Muscle layer of duodenum (tissue), 2 donors: ENCODE measurements at regions not wholly inside any gene's neighbourhood (a gene's known extent, or its start where the extent isn't known, plus 50 kb on each side); places are given as distances from the start of the nearest gene placed in this dataset.

ENCODE experiments used
- H3K27ac ChIP-seq: one replicate; pipeline ENCODE4 v1.7.0; 2013; ENCODE audit warnings: mild to moderate bottlenecking, low read length
- H3K27me3 ChIP-seq: one replicate; pipeline ENCODE4 v1.7.0; 2013; ENCODE audit warnings: low read depth, mild to moderate bottlenecking, control low read depth, low read length
- H3K36me3 ChIP-seq, 2 donors: one replicate each; pipeline ENCODE4 v1.7.0; 2013; ENCODE audit warnings: low read length in 2 of 2, control low read depth in 1 of 2, mild to moderate bottlenecking in 1 of 2; ENCODE audit not compliant: insufficient read depth in 2 of 2, control insufficient read depth in 1 of 2
- H3K4me1 ChIP-seq, 2 donors: one replicate each; pipeline ENCODE4 v1.7.0; 2013; ENCODE audit warnings: low read length in 2 of 2, mild to moderate bottlenecking in 2 of 2, control low read depth in 1 of 2, moderate library complexity in 1 of 2; ENCODE audit not compliant: insufficient read depth in 2 of 2, control insufficient read depth in 1 of 2
- H3K4me3 ChIP-seq, 2 donors: one replicate each; pipeline ENCODE4 v1.7.0; 2013; ENCODE audit warnings: low read length in 2 of 2, low read depth in 1 of 2, mild to moderate bottlenecking in 1 of 2
- H3K9me3 ChIP-seq, 2 donors: one replicate each; pipeline ENCODE4 v1.7.0; 2013; ENCODE audit warnings: low read length in 2 of 2, control low read depth in 1 of 2, mild to moderate bottlenecking in 1 of 2; ENCODE audit not compliant: control insufficient read depth in 1 of 2
- donor health status: healthy.

GRCh38 chr7:13312307-13312706 lies 624.9 kb downstream of the ARL4A start:
- Histone ChIP-seq H3K27ac (no peak overlapping the region), H3K36me3 (no peaks in the 10 kb centered on the region), H3K4me3 (no peak overlapping the region), H3K4me1 (no peaks in the 10 kb centered on the region), H3K27me3 (no peaks in the 10 kb centered on the region), H3K9me3 (no peaks in the 10 kb centered on the region)

GRCh38 chr7:13320333-13320732 lies 632.9 kb downstream of the ARL4A start:
- no peak overlapping the region for H3K4me3 ChIP-seq
- no peaks in the 10 kb centered on the region for H3K27me3 ChIP-seq
- no peak overlapping the region for H3K27ac ChIP-seq
- H3K36me3 ChIP-seq = no peaks in the 10 kb centered on the region
- H3K9me3 ChIP-seq = no peaks in the 10 kb centered on the region
- H3K4me1 ChIP-seq = peaks cover 0 to 3% of the 10 kb centered on the region in 2 donors

- Histone ChIP-seq H3K27ac (no peak overlapping the region), H3K9me3 (no peaks in the 10 kb centered on the region), H3K4me1 (peaks cover 0 to 3% of the 10 kb centered on the region in 2 donors), H3K36me3 (no peaks in the 10 kb centered on the region), H3K4me3 (no peak overlapping the region), H3K27me3 (no peaks in the 10 kb centered on the region)
Observed at GRCh38 chr7:13321316-13321715, 633.9 kb downstream of the ARL4A start.

- peaks cover 0 to 3% of the 10 kb centered on the region in 2 donors for H3K4me1 ChIP-seq
- no peaks in the 10 kb centered on the region for H3K36me3 ChIP-seq
- H3K27ac ChIP-seq = no peak overlapping the region
- H3K27me3 ChIP-seq = no peaks in the 10 kb centered on the region
- no peak overlapping the region for H3K4me3 ChIP-seq
- H3K9me3 ChIP-seq = no peaks in the 10 kb centered on the region
Observed at GRCh38 chr7:13322126-13322525, 634.7 kb downstream of the ARL4A start.

- Histone ChIP-seq H3K9me3 (no peaks in the 10 kb centered on the region), H3K27ac (no peak overlapping the region), H3K27me3 (no peaks in the 10 kb centered on the region), H3K4me3 (no peak overlapping the region), H3K4me1 (peaks cover 0 to 3% of the 10 kb centered on the region in 2 donors), H3K36me3 (no peaks in the 10 kb centered on the region)
Observed at GRCh38 chr7:13327669-13328068, 640.2 kb downstream of the ARL4A start.

GRCh38 chr7:13333371-13333770 lies 645.9 kb downstream of the ARL4A start:
- Histone ChIP-seq H3K4me3 (no peak overlapping the region), H3K4me1 (no peaks in the 10 kb centered on the region), H3K9me3 (no peaks in the 10 kb centered on the region), H3K27ac (no peak overlapping the region), H3K36me3 (no peaks in the 10 kb centered on the region), H3K27me3 (no peaks in the 10 kb centered on the region)

- Histone ChIP-seq H3K4me3 (no peak overlapping the region), H3K27ac (no peak overlapping the region), H3K9me3 (no peaks in the 10 kb centered on the region), H3K36me3 (no peaks in the 10 kb centered on the region), H3K4me1 (no peaks in the 10 kb centered on the region), H3K27me3 (no peaks in the 10 kb centered on the region)
Observed at GRCh38 chr7:13336227-13336626, 648.8 kb downstream of the ARL4A start.

- H3K27ac ChIP-seq = no peak overlapping the region
- no peaks in the 10 kb centered on the region for H3K9me3 ChIP-seq
- H3K4me1 ChIP-seq = no peaks in the 10 kb centered on the region
- H3K27me3 ChIP-seq = no peaks in the 10 kb centered on the region
- H3K4me3 ChIP-seq = no peak overlapping the region
- H3K36me3 ChIP-seq = no peaks in the 10 kb centered on the region
Observed at GRCh38 chr7:13352677-13353076, 636.8 kb downstream of the ETV1 start.

GRCh38 chr7:13359656-13360055 lies 629.8 kb downstream of the ETV1 start:
- H3K27ac ChIP-seq = no peak overlapping the region
- H3K4me1 ChIP-seq = no peaks in the 10 kb centered on the region
- no peaks in the 10 kb centered on the region for H3K27me3 ChIP-seq

GRCh38 chr7:13386741-13387140 lies 602.7 kb downstream of the ETV1 start:
- no peak overlapping the region for H3K27ac ChIP-seq
- H3K4me3 ChIP-seq = no peak overlapping the region
- no peaks in the 10 kb centered on the region for H3K4me1 ChIP-seq
- no peaks in the 10 kb centered on the region for H3K36me3 ChIP-seq
- no peaks in the 10 kb centered on the region for H3K9me3 ChIP-seq
- H3K27me3 ChIP-seq = no peaks in the 10 kb centered on the region

More at GRCh38 chr7:13359656-13360055, 629.8 kb downstream of the ETV1 start:
- Histone ChIP-seq H3K9me3 (no peaks in the 10 kb centered on the region), H3K36me3 (no peaks in the 10 kb centered on the region), H3K4me3 (no peak overlapping the region)

- no peaks in the 10 kb centered on the region for H3K4me1 ChIP-seq
- no peak overlapping the region for H3K4me3 ChIP-seq
- H3K27ac ChIP-seq = no peak overlapping the region
- no peaks in the 10 kb centered on the region for H3K27me3 ChIP-seq
- no peaks in the 10 kb centered on the region for H3K36me3 ChIP-seq
- H3K9me3 ChIP-seq = no peaks in the 10 kb centered on the region
Observed at GRCh38 chr7:13407911-13408310, 581.6 kb downstream of the ETV1 start.

GRCh38 chr7:13411151-13411550 lies 578.3 kb downstream of the ETV1 start:
- no peak overlapping the region for H3K4me3 ChIP-seq
- no peaks in the 10 kb centered on the region for H3K27me3 ChIP-seq
- no peak overlapping the region for H3K27ac ChIP-seq
- no peaks in the 10 kb centered on the region for H3K9me3 ChIP-seq
- no peaks in the 10 kb centered on the region for H3K36me3 ChIP-seq
- no peaks in the 10 kb centered on the region for H3K4me1 ChIP-seq
